NT2/D1 (cell line): ENCODE measurements at regions not wholly inside any gene's neighbourhood (a gene's known extent, or its start where the extent isn't known, plus 50 kb on each side); places are given as distances from the start of the nearest gene placed in this dataset.

Experiments
- DNase-seq: peaks from one replicate; pipeline ENCODE4 v3.0.0-alpha.2; 2011; ENCODE audit warnings: low read depth, low spot score
- H3K27me3 ChIP-seq: 2 replicates; pipeline ENCODE4 v1.6.0; 2011; ENCODE audit warnings: mild to moderate bottlenecking; ENCODE audit not compliant: insufficient read length, insufficient read depth
- H3K36me3 ChIP-seq: 2 replicates; pipeline ENCODE4 v1.6.1; 2011; ENCODE audit warnings: mild to moderate bottlenecking, low read length, mixed read lengths; ENCODE audit not compliant: insufficient read depth, insufficient read length
- H3K4me1 ChIP-seq: 2 replicates; pipeline ENCODE4 v1.5.1; 2011; ENCODE audit not compliant: insufficient read depth, insufficient read length
- H3K4me3 ChIP-seq: 2 replicates; pipeline ENCODE4 v1.5.1; 2011; ENCODE audit warnings: low read depth; ENCODE audit not compliant: insufficient read length
- H3K9ac ChIP-seq: 2 replicates; pipeline ENCODE4 v1.6.0; 2011; ENCODE audit warnings: low read depth; ENCODE audit not compliant: insufficient read length
- H3K9me3 ChIP-seq: 2 replicates; pipeline ENCODE4 v1.5.1; 2011; ENCODE audit warnings: mild to moderate bottlenecking, low read length; ENCODE audit not compliant: insufficient read depth
- SUZ12 ChIP-seq: IDR thresholded peaks from 2 replicates; pipeline ENCODE4 v1.6.1; 2011; ENCODE audit not compliant: insufficient read length, insufficient read depth; ENCODE audit errors: extremely low read depth
- YY1 ChIP-seq: IDR thresholded peaks from 2 replicates; pipeline ENCODE4 v1.6.1; 2011; ENCODE audit not compliant: insufficient read length, insufficient read depth
- ZNF274 ChIP-seq: IDR thresholded peaks from 2 replicates; pipeline ENCODE4 v1.6.1; 2011; ENCODE audit warnings: mild to moderate bottlenecking, low read depth, low read length

DNA sequence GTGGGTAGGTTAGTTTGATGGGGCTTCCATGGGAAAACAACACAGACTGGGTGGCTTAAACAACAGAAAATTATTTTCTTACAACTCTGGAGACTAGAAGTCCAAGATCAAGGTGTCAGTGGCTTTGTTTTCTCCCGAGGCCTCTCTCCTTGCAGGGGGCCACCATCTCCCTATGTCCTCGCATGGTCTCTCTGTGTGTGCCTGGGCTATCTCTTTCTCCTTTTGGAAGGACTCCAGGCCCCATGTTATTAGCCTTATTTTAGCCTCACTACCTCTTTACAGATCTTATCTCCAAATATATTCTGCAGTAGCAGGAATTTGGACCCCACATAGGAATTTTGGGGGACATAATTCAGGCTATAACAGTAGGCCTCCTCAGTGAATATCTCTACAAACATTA lies 372.7 kb upstream of the FAT3 start:
- Histone ChIP-seq H3K4me3 (no peak overlapping the region), H3K36me3 (no peaks in the 10 kb centered on the region), H3K27me3 (no peaks in the 10 kb centered on the region), H3K4me1 (no peaks in the 10 kb centered on the region), H3K9ac (no peak overlapping the region), H3K9me3 (no peaks in the 10 kb centered on the region)
- TF ChIP-seq YY1 (no peak), SUZ12 (no peak), ZNF274 (no peak)
- DNase-seq = no peak

DNA sequence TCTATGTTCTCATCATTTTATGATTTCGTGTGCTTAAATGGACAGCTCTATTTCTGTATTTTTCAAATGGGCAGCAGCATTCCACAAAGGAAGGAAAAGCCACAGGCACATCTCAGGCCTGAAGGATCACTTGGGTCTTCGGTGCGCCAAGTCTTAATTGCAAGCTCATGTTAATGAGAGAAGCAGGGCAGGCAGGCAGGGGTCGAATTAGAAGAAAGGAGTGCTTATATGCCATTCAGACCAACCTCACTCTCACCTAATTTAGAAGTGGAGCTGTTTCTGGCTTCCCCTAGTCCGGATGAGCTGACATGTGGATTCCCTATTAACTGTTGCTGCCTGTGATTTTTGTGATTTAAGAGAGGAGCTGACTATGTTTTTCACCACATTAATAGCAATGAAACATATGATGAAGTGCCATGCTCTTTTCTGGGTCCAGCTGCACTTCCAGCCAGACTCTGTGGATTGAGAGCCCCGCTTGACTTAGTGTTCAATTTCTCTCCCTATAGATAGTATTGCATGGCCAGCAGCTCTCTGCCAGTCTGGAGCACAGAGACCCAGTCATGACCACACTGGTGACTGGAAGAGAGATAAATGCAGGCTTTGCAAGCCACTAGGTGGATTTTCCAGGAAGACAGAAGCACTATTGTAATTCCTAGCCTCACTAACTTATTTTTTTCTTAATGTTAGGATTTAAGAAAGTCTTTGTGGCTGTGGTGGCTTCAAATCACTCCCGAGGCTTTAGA lies 373.9 kb upstream of the FAT3 start:
- H3K9ac ChIP-seq = no peak overlapping the region
- no peak overlapping the region for H3K4me3 ChIP-seq
- TF ChIP-seq SUZ12 (no peak), YY1 (no peak), ZNF274 (no peak)
- no peak for DNase-seq
- no peaks in the 10 kb centered on the region for H3K36me3 ChIP-seq
- H3K4me1 ChIP-seq = no peaks in the 10 kb centered on the region
- no peaks in the 10 kb centered on the region for H3K9me3 ChIP-seq
- no peaks in the 10 kb centered on the region for H3K27me3 ChIP-seq

- DNase-seq = no peak
- Histone ChIP-seq H3K36me3 (no peaks in the 10 kb centered on the region), H3K4me3 (no peak overlapping the region), H3K27me3 (no peaks in the 10 kb centered on the region), H3K4me1 (no peaks in the 10 kb centered on the region), H3K9ac (no peak overlapping the region), H3K9me3 (no peaks in the 10 kb centered on the region)
- TF ChIP-seq ZNF274 = no peak
- TF ChIP-seq YY1 = no peak
- TF ChIP-seq SUZ12 = no peak
Measured at GRCh38 chr11:91850021-91850420, 374.6 kb upstream of the FAT3 start.

DNA sequence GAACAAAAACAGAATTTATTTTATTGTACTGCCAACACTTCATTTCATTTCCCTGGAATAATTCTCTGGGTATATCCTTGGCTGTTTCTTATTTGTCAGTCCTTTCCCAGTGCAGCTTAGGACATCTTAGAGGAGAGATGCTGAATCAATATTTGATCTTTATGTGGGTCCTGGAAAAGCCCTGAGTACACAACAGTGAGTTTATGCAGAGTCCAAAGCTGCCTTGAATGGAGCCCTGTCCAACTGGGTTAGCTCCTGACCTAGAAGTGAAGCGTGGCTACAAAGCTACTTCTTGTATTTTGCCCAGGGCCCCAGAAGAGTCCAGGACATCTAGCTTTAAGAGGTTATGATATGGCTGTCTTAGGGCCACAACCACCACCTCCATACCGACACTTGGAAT lies 378.0 kb upstream of the FAT3 start:
- no peak overlapping the region for H3K9ac ChIP-seq
- no peak overlapping the region for H3K4me3 ChIP-seq
- no peaks in the 10 kb centered on the region for H3K4me1 ChIP-seq
- DNase-seq = no peak
- TF ChIP-seq SUZ12 = no peak
- no peak for TF ChIP-seq YY1
- TF ChIP-seq ZNF274 = no peak
- no peaks in the 10 kb centered on the region for H3K27me3 ChIP-seq
- H3K9me3 ChIP-seq = no peaks in the 10 kb centered on the region
- H3K36me3 ChIP-seq = no peaks in the 10 kb centered on the region

DNA sequence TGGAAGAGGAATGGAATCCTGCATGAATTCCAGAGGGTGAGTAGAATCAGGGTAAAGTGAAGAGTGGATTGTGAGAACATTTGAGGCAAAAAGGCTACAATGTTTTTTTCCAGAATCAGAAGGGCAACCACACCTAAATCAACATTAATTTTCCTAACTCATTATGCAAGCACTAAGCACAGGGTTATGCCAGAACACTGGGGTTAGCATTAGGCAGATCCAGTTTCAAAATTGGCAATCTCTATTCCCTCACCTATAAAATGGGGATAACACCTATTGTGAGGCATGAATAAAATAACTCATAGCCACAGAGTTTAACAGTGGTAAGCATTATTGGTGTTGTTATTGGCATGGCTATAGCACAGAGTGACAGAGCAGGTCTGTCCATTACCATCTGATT lies 378.6 kb upstream of the FAT3 start:
- H3K4me3 ChIP-seq = no peak overlapping the region
- TF ChIP-seq ZNF274 (no peak), YY1 (no peak), SUZ12 (no peak)
- no peak for DNase-seq
- H3K36me3 ChIP-seq = no peaks in the 10 kb centered on the region
- no peaks in the 10 kb centered on the region for H3K27me3 ChIP-seq
- no peaks in the 10 kb centered on the region for H3K4me1 ChIP-seq
- no peak overlapping the region for H3K9ac ChIP-seq
- no peaks in the 10 kb centered on the region for H3K9me3 ChIP-seq

DNA sequence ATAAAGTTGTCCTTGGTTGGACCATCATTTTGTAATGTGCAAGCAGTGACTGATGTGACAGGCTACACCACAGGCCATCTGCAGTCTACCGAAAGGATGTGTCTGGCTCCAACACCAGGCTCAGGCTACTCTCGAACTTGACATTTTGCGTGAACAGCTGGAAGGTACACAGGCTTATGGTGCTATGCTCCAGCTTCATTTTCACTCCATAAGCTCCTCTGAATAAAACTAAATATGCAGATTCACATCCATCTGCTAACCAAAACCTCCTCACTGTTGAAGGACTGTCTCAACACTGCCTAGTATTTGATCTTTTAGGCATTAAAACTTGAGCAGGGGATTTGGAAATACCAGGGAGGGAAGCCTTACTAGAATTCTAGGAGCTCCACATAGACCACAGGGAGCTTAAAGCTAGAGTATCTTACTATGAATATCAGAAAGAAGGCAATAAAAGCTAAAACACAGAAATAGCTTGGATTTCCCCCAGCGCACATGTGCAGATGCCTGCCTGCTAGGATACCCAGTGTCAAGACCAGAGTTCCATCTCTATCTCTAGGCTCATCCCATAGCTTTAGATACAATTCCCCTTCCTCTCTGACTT lies 383.9 kb upstream of the FAT3 start:
- Histone ChIP-seq H3K9ac (no peak overlapping the region), H3K4me3 (no peak overlapping the region), H3K4me1 (no peaks in the 10 kb centered on the region), H3K27me3 (no peaks in the 10 kb centered on the region), H3K36me3 (no peaks in the 10 kb centered on the region), H3K9me3 (no peaks in the 10 kb centered on the region)
- TF ChIP-seq ZNF274 = no peak
- no peak for TF ChIP-seq YY1
- no peak for TF ChIP-seq SUZ12
- DNase-seq = no peak

DNA sequence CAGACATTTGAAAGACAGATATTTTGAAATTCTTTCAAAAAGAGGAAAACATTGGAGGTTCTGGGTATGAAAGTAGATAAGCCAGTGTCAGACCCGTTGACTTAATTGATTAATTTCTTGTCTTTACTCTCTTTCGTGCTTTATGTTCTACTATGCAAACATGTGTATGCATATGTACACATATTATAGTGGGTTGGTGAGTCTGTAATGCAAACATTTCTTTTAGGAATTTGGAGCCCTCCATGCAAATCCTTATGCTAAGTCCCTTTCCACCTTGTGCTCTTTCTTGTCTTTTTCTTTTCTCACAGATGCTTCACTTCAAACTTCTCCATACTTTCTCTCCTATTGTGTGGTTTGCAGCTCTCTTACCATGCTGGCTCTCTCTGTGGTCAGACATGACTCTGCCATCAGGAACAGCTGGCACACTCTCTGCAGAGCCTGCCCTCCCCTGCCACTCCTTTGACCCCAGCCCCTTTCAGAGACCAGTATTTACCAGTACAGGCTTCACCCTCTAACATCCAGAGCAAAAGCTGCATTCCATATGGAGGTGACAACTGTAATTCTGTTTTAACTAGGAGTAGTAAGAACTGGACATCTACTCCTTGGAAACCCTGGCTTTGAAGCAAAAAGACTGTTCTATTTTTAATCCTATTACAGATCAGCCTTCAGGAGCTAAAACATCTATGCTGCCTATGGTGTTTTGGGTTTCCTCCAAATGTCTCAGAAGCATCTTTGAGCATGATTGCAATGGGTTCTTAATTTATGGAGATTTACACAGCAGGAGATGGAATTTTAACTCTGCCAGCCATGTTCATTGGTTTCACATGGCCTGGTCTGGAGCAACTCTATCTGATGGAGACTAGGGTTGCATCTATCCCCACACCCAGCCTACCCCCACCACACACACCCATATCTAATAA lies 386.9 kb upstream of the FAT3 start:
- Histone ChIP-seq H3K9me3 (no peaks in the 10 kb centered on the region), H3K36me3 (no peaks in the 10 kb centered on the region), H3K4me3 (no peak overlapping the region), H3K27me3 (no peaks in the 10 kb centered on the region), H3K9ac (no peak overlapping the region), H3K4me1 (no peaks in the 10 kb centered on the region)
- no peak for DNase-seq
- TF ChIP-seq YY1 (no peak), SUZ12 (no peak), ZNF274 (no peak)
